GM12892 (cell line): ENCODE measurements at regions not wholly inside any gene's neighbourhood (a gene's known extent, or its start where the extent isn't known, plus 50 kb on each side); places are given as distances from the start of the nearest gene placed in this dataset.

Experiments used
- POLR2A ChIP-seq: IDR thresholded peaks from 2 replicates; pipeline ENCODE4 v1.6.1; 2011; ENCODE audit warnings: low read depth, low read length, control low read depth
- POLR2AphosphoS5 ChIP-seq: IDR thresholded peaks from 2 replicates; pipeline ENCODE4 v1.6.1; 2011; ENCODE audit warnings: low read depth, low read length, control low read depth
- TAF1 ChIP-seq: IDR thresholded peaks from 2 replicates; pipeline ENCODE4 v1.6.1; 2011; ENCODE audit warnings: low read depth, mild to moderate bottlenecking, control low read depth, low read length, borderline replicate concordance

GRCh38 chr2:22878121-22878520 lies 506.9 kb upstream of the KLHL29 start:
- TF ChIP-seq POLR2AphosphoS5 (no peak), POLR2A (no peak), TAF1 (no peak)
